ENCODE measurements at regions not wholly inside any gene's neighbourhood (a gene's known extent, or its start where the extent isn't known, plus 50 kb on each side); places are given as distances from the start of the nearest gene placed in this dataset.

- H3K4me3 Mint-ChIP-seq: no peak overlapping the region
- ChIA-PET CTCF (interaction anchor here (0.6 kb wide), 1 partner anchor 25 kb away, joined by 3 read pairs; no protein-coding TSS in a partner anchor), POLR2A (no interaction called here)
- DNase-seq: no peak
- ATAC-seq: no peak
- peaks cover 16% of the 10 kb centered on the region for H3K4me1 Mint-ChIP-seq (ENCODE audit: low read depth)
- no peaks in the 10 kb centered on the region for H3K27me3 Mint-ChIP-seq
- intact Hi-C loops (cut with micrococcal nuclease): no loop called here
- H3K27ac Mint-ChIP-seq: no peak overlapping the region
- no peak for TF ChIP-seq CTCF (IDR thresholded peaks at IDR 0.05)
- H3K36me3 Mint-ChIP-seq (ENCODE audit: low read depth): no peaks in the 10 kb centered on the region
- no peaks in the 10 kb centered on the region for H3K9me3 Mint-ChIP-seq
Measured at GRCh38 chr1:235059221-235059620, 69.4 kb downstream of the TOMM20 start.

- no peaks in the 10 kb centered on the region for H3K36me3 Mint-ChIP-seq (ENCODE audit: low read depth)
- no peak for TF ChIP-seq CTCF (IDR thresholded peaks at IDR 0.05)
- H3K4me3 Mint-ChIP-seq: no peak overlapping the region
- POLR2A ChIA-PET: no interaction called here
- no peak overlapping the region for H3K27ac Mint-ChIP-seq
- H3K9me3 Mint-ChIP-seq: no peaks in the 10 kb centered on the region
- DNase-seq (no peak), ATAC-seq (no peak)
- intact Hi-C loops (cut with micrococcal nuclease): no loop called here
- no peaks in the 10 kb centered on the region for H3K27me3 Mint-ChIP-seq
- CTCF ChIA-PET: no interaction called here
- peaks cover 14% of the 10 kb centered on the region for H3K4me1 Mint-ChIP-seq (ENCODE audit: low read depth)
Measured at GRCh38 chr1:235058695-235059094, 69.9 kb downstream of the TOMM20 start.

- no peak for TF ChIP-seq CTCF (IDR thresholded peaks at IDR 0.05)
- H3K36me3 Mint-ChIP-seq (ENCODE audit: low read depth): no peaks in the 10 kb centered on the region
- POLR2A ChIA-PET: interaction anchor here (0.5 kb wide), 1 partner anchor 91 kb away, joined by 4 read pairs; no protein-coding TSS in a partner anchor
- no peak overlapping the region for H3K27ac Mint-ChIP-seq
- no peak for DNase-seq
- no peaks in the 10 kb centered on the region for H3K27me3 Mint-ChIP-seq
- intact Hi-C loops (cut with micrococcal nuclease): no loop called here
- CTCF ChIA-PET: no interaction called here
- ATAC-seq: no peak
- no peaks in the 10 kb centered on the region for H3K9me3 Mint-ChIP-seq
- H3K4me1 Mint-ChIP-seq (ENCODE audit: low read depth): peaks cover 7% of the 10 kb centered on the region
- H3K4me3 Mint-ChIP-seq: no peak overlapping the region
Measured at GRCh38 chr1:235057385-235058306, 71.0 kb downstream of the TOMM20 start.

- intact Hi-C loops (cut with micrococcal nuclease): no loop called here
- Mint-ChIP-seq H3K27me3 (no peaks in the 10 kb centered on the region), H3K9me3 (no peaks in the 10 kb centered on the region), H3K4me3 (no peak overlapping the region), H3K4me1 (ENCODE audit: low read depth) (peaks cover 13% of the 10 kb centered on the region), H3K27ac (no peak overlapping the region), H3K36me3 (ENCODE audit: low read depth) (no peaks in the 10 kb centered on the region)
- peak; percentile 37 for ATAC-seq
- peak; percentile 34 for DNase-seq
- ChIA-PET POLR2A (interaction anchor here (0.5 kb wide), 1 partner anchor 90 kb away, joined by 4 read pairs; no protein-coding TSS in a partner anchor), CTCF (no interaction called here)
- TF ChIP-seq CTCF (IDR thresholded peaks at IDR 0.05): no peak
Measured at GRCh38 chr1:235056937-235057336, 71.7 kb downstream of the TOMM20 start.

GRCh38 chr1:235054936-235055335, 73.7 kb downstream of the TOMM20 start:
- no peak for TF ChIP-seq CTCF (IDR thresholded peaks at IDR 0.05)
- ChIA-PET POLR2A (interaction anchor here (1.1 kb wide), 1 partner anchor 29 kb away, joined by 3 read pairs; no protein-coding TSS in a partner anchor), CTCF (no interaction called here)
- H3K4me3 Mint-ChIP-seq: no peak overlapping the region
- intact Hi-C loops (cut with micrococcal nuclease): no loop called here
- H3K27me3 Mint-ChIP-seq: no peaks in the 10 kb centered on the region
- DNase-seq (no peak), ATAC-seq (no peak)
- H3K27ac Mint-ChIP-seq: no peak overlapping the region
- no peaks in the 10 kb centered on the region for H3K9me3 Mint-ChIP-seq
- peaks cover 18% of the 10 kb centered on the region for H3K4me1 Mint-ChIP-seq (ENCODE audit: low read depth)
- no peaks in the 10 kb centered on the region for H3K36me3 Mint-ChIP-seq (ENCODE audit: low read depth)

Measured in activated CD8-positive, alpha-beta T cell treated with anti-CD3 and anti-CD28 coated beads for 36 hours (primary cell).